ENCODE measurements at regions not wholly inside any gene's neighbourhood (a gene's known extent, or its start where the extent isn't known, plus 50 kb on each side); places are given as distances from the start of the nearest gene placed in this dataset.

- no peaks in the 10 kb centered on the region for H3K79me2 ChIP-seq (ENCODE audit: insufficient read depth, low read length)
- H3K9me3 ChIP-seq (ENCODE audit: control insufficient read depth in 1 of 2, insufficient read depth in 1 of 2, low read depth in 1 of 2, low read length in 2 of 2), result peaks cover 23 to 29% of the 10 kb centered on the region in 2 experiments; a peak in 2 of 4 replicates
- H3K27ac ChIP-seq (ENCODE audit: low read depth, low read length), result no peak overlapping the region
- H2AFZ ChIP-seq (ENCODE audit: low read depth, low read length, poor library complexity, severe bottlenecking), result no peak overlapping the region
- no peaks in the 10 kb centered on the region for H3K36me3 ChIP-seq (ENCODE audit: control insufficient read depth in 1 of 2, insufficient read depth in 2 of 2, low read length in 2 of 2)
- DNase-seq (ENCODE audit: low read depth, low spot score) (no peak), ATAC-seq (no peak)
- RAD21 ChIA-PET (ENCODE audit: low non-redundant PET in 1 of 2, low total read pairs in 2 of 2, uncharacterized antibody in 2 of 2, unreplicated experiment in 2 of 2), result no interaction called here
- H4K20me1 ChIP-seq (ENCODE audit: insufficient read depth), result no peaks in the 10 kb centered on the region
- TF ChIP-seq YY1 (IDR thresholded peaks at IDR 0.05; ENCODE audit: extremely low read depth, insufficient replicate concordance, low read depth, low read length) (no peak), REST (IDR thresholded peaks at IDR 0.05; ENCODE audit: low read depth) (no peak), EGR1 (IDR thresholded peaks at IDR 0.05; ENCODE audit: low read depth) (no peak), CEBPB (IDR thresholded peaks at IDR 0.05; ENCODE audit: low read depth) (no peak), EZH2phosphoT487 (IDR thresholded peaks at IDR 0.05; ENCODE audit: borderline replicate concordance) (no peak), ZFX (IDR thresholded peaks at IDR 0.05) (no peak; the same call in 1 of the 2 replicates), ATF3 (IDR thresholded peaks at IDR 0.05) (no peak), FOSL1 (IDR thresholded peaks at IDR 0.05; ENCODE audit: low read depth) (no peak), ZNF274 (IDR thresholded peaks at IDR 0.05; ENCODE audit: low read depth, low read length) (no peak), EZH2 (IDR thresholded peaks at IDR 0.05) (no peak), JUND (IDR thresholded peaks at IDR 0.05) (no peak), RAD21 (IDR thresholded peaks at IDR 0.05; ENCODE audit: low read depth) (no peak), POLR2AphosphoS5 (IDR thresholded peaks at IDR 0.05; ENCODE audit: low read depth, low read length) (no peak), ZBTB33 (IDR thresholded peaks at IDR 0.05; ENCODE audit: extremely low read depth, insufficient replicate concordance, low read length) (no peak), SRF (IDR thresholded peaks at IDR 0.05; ENCODE audit: low read depth) (no peak), SP1 (IDR thresholded peaks at IDR 0.05; ENCODE audit: low read depth) (no peak), ELF1 (IDR thresholded peaks at IDR 0.05; ENCODE audit: borderline replicate concordance, low read depth) (no peak), TCF7L2 (IDR thresholded peaks at IDR 0.05; ENCODE audit: borderline replicate concordance, extremely low read depth, insufficient read depth, insufficient read length) (no peak)
- no peaks in the 10 kb centered on the region for H3K4me1 ChIP-seq (ENCODE audit: control insufficient read depth in 1 of 2, insufficient read depth in 2 of 2, low read length in 2 of 2)
- H3K4me2 ChIP-seq (ENCODE audit: low read length), result no peak overlapping the region
- POLR2A ChIA-PET, result no interaction called here
- H3K27me3 ChIP-seq (ENCODE audit: insufficient read depth, low read length), result no peaks in the 10 kb centered on the region
- no peak overlapping the region for H3K4me3 ChIP-seq (replicated peaks in 1 of 2; ENCODE audit: low read depth in 1 of 2, low read length in 2 of 2)
- no peaks in the 10 kb centered on the region for H3K9me2 ChIP-seq (ENCODE audit: insufficient read depth)
- intact Hi-C loops (cut with micrococcal nuclease), result no loop called here
- CTCF ChIA-PET, result no interaction called here
- H3K9ac ChIP-seq (ENCODE audit: low read length), result no peak overlapping the region
- BruUV-seq (replicated peaks), result no TSS peak
Observed at GRCh38 chr10:108696792-108697477, 1226.4 kb downstream of the XPNPEP1 start.

All from HCT116 (cell line).